ENCODE measurements at regions not wholly inside any gene's neighbourhood (a gene's known extent, or its start where the extent isn't known, plus 50 kb on each side); places are given as distances from the start of the nearest gene placed in this dataset.

GRCh38 chr12:124431971-124432370, 135.4 kb downstream of the NCOR2 start:
- DNase-seq (ENCODE audit: low read depth), result no peak

- DNase-seq (ENCODE audit: low read depth), result no peak
Measured at GRCh38 chr12:124430491-124430890, 135.6 kb downstream of the RFLNA start.

DNA sequence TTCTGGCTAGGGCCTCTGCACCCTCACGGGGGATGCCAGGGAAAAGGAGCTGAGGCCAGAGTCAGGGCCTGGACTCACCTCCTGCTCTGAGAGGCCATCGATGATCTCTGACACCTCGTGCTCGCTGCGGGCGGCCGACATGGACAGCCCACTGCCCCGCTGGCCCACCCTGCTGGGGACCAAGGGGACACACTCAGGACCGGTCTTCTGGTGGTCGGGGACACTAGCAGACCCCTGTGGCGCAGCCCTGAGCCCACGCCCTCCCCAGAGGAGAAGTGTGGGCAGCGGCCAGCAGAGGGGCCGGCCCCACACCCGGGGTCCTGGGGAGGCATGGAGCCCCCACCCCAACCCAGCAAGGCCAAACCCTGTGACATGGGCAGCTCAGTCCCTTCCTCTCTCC, 134.6 kb downstream of the RFLNA start:
- DNase-seq (ENCODE audit: low read depth), result no peak

- no peak for DNase-seq (ENCODE audit: low read depth)
Measured at GRCh38 chr12:124428792-124429281, 133.9 kb downstream of the RFLNA start.

- DNase-seq (ENCODE audit: low read depth), result no peak
Measured at GRCh38 chr12:124428136-124428791, 133.4 kb downstream of the RFLNA start.

GRCh38 chr12:124426594-124427555, 132.0 kb downstream of the RFLNA start:
- no peak for DNase-seq (ENCODE audit: low read depth)

- no peak for DNase-seq (ENCODE audit: low read depth)
Measured at GRCh38 chr12:124425667-124426066, 130.8 kb downstream of the RFLNA start.

GRCh38 chr12:124424516-124424905, 129.6 kb downstream of the RFLNA start:
- no peak for DNase-seq (ENCODE audit: low read depth)

- DNase-seq (ENCODE audit: low read depth), result no peak
Measured at GRCh38 chr12:124423761-124424515, 129.0 kb downstream of the RFLNA start.

DNA sequence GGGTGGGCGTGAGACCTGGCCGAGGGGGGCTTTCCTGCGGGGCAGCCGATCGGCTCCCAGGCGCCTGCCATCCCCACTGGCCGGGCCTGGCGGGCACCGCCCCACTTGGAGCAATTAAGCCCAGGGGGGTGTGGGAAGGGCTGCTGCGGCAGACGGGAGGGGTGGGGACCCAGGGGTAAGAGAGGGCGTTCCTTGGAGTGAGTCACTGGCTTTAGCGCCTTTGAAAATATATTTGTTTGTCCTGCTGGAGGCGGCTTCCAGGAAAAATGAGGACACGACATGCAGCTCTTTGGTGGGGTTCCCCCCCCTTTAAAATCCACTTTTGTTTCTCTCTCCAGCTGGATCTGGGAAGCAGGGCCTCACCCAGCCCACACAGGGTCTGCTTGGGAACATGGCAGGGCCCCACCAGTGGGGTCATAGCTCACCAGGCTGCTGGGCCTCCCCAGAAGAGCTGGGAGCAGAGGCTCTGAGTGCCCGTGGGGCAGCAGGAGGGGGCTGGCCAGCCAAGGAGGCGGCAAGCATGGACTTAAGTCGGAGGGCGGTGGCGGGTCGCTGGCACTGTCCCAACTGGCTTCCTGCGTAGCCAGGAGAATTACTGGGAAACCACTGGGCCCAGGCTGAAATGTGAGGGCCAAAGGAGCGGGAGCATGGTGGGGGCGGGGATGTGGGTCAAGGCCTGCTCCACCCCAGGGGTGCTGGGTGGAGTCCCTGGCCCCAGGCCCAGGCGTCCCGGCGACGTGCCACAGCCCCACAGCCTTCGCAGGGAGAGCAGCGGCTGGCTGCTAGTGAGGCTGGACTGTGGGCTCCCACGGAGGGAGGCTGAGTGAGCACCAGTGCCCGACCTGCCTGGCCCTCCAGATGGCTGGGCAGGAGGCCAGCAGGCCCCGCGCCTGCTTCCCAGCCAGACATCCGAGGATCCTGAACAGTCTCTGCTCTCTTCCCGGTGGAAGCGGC, 128.0 kb downstream of the RFLNA start:
- DNase-seq (ENCODE audit: low read depth), result peak; percentile 83

DNA sequence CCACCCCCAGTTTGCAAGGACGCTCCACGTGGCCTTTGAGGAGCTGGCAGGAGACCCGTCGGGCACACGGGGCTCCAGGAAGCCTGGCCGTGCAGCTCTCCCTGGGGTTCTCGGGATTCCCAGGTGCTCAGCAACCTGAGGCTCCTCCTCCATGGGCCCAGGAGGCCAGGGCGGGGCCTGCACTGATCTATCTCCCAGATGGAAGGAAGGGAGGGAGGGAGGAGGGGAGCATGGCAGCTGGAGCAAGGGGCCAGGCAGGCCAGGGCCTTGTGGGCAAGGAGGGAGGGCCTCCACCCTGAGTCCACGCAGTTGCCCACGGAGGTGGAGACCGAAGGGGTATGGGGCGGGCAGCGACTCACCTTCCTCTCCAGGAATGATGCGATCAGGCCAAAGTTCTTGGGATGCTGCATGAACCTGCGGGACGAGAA, 127.3 kb downstream of the RFLNA start:
- DNase-seq (ENCODE audit: low read depth), result no peak

DNA sequence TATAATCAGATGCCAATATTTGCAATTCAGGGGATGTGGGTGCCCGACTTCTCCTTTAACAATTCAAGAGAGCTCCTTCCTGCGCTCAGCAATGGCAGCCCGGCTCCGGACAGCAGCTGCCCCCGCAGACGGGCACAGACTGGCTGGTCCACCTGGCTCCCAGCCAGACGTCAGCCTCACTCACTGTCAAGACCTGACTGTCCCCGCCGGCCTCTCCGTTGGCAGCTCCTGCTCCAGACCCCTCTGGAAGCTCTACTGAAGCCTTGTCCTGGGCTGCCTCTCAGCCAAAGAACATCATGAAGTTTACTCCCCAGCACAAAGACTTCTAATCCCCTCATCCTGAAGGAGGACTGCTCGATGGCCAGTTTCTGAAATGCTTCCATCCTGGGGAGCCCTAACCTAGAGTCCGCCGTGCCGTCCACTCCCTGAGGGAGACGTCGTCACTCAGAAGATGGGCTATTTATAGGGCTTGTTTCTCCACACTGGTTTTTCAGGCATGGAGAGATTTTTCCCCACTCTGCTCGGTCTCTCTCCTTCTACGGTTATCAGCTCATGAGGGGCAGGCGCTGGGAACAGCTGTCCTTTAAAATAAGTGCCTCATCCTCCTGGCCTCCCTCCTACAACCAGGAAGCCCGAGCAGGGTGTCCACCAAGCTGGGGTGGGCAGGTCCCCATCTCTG, 126.2 kb downstream of the RFLNA start:
- no peak for DNase-seq (ENCODE audit: low read depth)

- no peak for DNase-seq (ENCODE audit: low read depth)
Measured at GRCh38 chr12:124420041-124420995, 125.4 kb downstream of the RFLNA start.

- no peak for DNase-seq (ENCODE audit: low read depth)
Measured at GRCh38 chr12:124419292-124420040, 124.6 kb downstream of the RFLNA start.

DNA sequence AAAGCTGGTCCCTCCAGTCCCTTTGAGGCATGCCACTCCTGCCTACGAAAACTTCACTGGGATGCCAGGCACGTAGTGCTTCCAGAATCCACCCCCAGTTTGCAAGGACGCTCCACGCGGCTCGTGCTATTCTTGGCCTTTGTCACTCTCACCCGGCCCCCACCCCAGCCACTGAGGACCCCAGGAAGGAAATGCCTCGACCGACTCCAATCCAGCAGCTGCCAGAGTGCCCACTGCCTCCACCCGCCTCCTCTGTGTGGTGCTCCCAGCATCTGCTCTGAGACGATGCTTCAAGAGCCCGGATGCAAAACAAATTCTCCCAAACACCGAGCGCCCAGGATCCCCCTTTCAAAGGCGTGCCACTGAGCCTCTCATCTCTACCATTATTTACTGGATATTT, 123.9 kb downstream of the RFLNA start:
- DNase-seq (ENCODE audit: low read depth), result no peak

DNA sequence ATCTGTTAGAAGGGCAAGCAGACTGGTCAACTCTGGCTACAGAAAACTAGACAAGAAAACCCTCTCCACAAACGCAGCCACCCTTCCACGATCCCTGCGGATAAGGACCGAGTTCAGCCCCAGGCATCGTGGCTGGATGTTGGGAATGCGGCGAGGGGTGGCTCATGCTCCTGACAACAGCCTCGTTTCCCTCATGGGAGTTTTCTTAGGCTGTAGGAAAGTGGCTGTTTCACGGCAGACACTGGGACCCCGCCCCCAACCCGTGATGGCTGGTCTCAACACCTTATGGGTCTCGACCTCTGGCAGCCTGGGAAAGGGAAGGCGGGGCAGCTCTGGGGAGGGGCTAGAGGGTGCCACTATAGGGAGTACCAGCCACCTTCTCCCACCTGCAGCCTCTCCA, 123.3 kb downstream of the RFLNA start:
- no peak for DNase-seq (ENCODE audit: low read depth)

- no peak for DNase-seq (ENCODE audit: low read depth)
Measured at GRCh38 chr12:124416516-124417395, 121.9 kb downstream of the RFLNA start.
